ENCODE measurements at regions not wholly inside any gene's neighbourhood (a gene's known extent, or its start where the extent isn't known, plus 50 kb on each side); places are given as distances from the start of the nearest gene placed in this dataset.

DNA sequence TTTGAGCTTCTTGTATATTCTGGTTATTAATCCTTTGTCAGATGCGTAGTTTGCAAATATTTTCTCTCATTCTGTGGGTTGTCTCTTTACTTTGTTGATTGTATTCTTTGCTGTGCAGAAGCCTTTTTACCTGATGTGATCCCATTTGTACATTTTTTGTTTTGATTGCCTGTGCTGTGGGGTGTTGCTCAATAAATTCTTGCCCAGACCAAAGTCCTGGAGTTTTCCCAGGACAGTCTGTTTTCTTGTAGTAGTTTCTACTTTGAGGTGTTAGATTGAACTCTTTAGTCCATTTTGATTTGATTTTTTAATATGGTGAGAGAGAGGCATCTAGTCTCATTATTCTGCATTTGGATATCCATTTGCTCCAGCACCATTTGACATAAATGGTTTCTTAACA lies 588.7 kb upstream of the MBL2 start:
- TF ChIP-seq CTCF (IDR thresholded peaks at IDR 0.05) (no peak), EP300 (IDR thresholded peaks at IDR 0.05) (no peak)

Measured in gastroesophageal sphincter (tissue), 3 donors.